IMR-90 (cell line): ENCODE measurements at regions not wholly inside any gene's neighbourhood (a gene's known extent, or its start where the extent isn't known, plus 50 kb on each side); places are given as distances from the start of the nearest gene placed in this dataset.

Experiments
- MAZ ChIP-seq: IDR thresholded peaks from 2 replicates; pipeline ENCODE4 v1.6.1; 2012; ENCODE audit warnings: low read depth, mild to moderate bottlenecking, low read length, improper control_type of control experiment, moderate library complexity, borderline replicate concordance
- MXI1 ChIP-seq: IDR thresholded peaks from 2 replicates; pipeline ENCODE4 v1.6.1; 2012; ENCODE audit warnings: low read depth, mild to moderate bottlenecking, low read length, moderate library complexity, borderline replicate concordance
- NFE2L2 ChIP-seq: fragments of 150-350 bp; IDR thresholded peaks from 2 replicates; pipeline ENCODE4 v1.6.1; 2016; ENCODE audit warnings: low read depth, mild to moderate bottlenecking, low read length
- POLR2A ChIP-seq: IDR thresholded peaks from 2 replicates; pipeline ENCODE4 v1.6.1; 2012; ENCODE audit warnings: mild to moderate bottlenecking, low read depth, low read length
- RAD21 ChIP-seq: IDR thresholded peaks from 2 replicates; pipeline ENCODE4 v1.6.1; 2012; ENCODE audit warnings: low read length, improper control_type of control experiment
- TF ChIP-seq, protein P1 (sequence below): conservative IDR thresholded peaks from 2 replicates; pipeline ENCODE4 v1.5.1; 2012; ENCODE audit warnings: mild to moderate bottlenecking, low read depth, low read length, improper control_type of control experiment

DNA sequence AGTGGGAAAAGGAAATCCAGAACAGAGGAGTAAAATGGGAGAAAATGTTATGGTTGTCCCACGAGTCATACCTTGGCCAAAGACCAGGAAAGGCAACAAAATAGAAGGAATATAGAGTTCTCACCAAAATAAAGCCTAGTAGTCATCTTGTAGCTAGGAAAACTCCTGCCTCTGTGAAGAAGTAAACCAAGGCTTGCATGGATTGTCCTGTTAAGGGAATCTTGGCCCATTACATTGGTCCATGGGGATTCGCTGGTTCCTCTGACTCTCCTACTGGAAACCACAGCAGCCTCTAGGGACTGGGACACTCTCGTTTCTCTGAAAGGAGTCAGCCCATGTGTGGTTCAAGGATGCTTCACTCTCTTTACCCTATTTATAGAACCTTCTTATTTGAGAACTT, 62.9 kb upstream of the FNDC3B start:
- TF ChIP-seq, protein P1, sequence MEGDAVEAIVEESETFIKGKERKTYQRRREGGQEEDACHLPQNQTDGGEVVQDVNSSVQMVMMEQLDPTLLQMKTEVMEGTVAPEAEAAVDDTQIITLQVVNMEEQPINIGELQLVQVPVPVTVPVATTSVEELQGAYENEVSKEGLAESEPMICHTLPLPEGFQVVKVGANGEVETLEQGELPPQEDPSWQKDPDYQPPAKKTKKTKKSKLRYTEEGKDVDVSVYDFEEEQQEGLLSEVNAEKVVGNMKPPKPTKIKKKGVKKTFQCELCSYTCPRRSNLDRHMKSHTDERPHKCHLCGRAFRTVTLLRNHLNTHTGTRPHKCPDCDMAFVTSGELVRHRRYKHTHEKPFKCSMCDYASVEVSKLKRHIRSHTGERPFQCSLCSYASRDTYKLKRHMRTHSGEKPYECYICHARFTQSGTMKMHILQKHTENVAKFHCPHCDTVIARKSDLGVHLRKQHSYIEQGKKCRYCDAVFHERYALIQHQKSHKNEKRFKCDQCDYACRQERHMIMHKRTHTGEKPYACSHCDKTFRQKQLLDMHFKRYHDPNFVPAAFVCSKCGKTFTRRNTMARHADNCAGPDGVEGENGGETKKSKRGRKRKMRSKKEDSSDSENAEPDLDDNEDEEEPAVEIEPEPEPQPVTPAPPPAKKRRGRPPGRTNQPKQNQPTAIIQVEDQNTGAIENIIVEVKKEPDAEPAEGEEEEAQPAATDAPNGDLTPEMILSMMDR = no peak
- TF ChIP-seq MAZ = no peak
- TF ChIP-seq POLR2A = no peak
- TF ChIP-seq MXI1 = no peak
- no peak for TF ChIP-seq NFE2L2
- no peak for TF ChIP-seq RAD21
